ENCODE measurements at regions not wholly inside any gene's neighbourhood (a gene's known extent, or its start where the extent isn't known, plus 50 kb on each side); places are given as distances from the start of the nearest gene placed in this dataset.

- TF ChIP-seq CTCF (IDR thresholded peaks at IDR 0.05) (no peak), POLR2A (IDR thresholded peaks at IDR 0.05) (no peak)
These were observed 134.2 kb upstream of the NABP1 start for GRCh38 chr2:191543708-191544107.
